HG02642 (cell line): ENCODE measurements at regions not wholly inside any gene's neighbourhood (a gene's known extent, or its start where the extent isn't known, plus 50 kb on each side); places are given as distances from the start of the nearest gene placed in this dataset.

Experiments used
- ATAC-seq: cut with Tn5 transposase; IDR thresholded peaks from one replicate; pipeline ENCODE4 v1.9.1; 2021; ENCODE audit warnings: mild to moderate bottlenecking; ENCODE audit not compliant: unreplicated experiment, poor library complexity

DNA sequence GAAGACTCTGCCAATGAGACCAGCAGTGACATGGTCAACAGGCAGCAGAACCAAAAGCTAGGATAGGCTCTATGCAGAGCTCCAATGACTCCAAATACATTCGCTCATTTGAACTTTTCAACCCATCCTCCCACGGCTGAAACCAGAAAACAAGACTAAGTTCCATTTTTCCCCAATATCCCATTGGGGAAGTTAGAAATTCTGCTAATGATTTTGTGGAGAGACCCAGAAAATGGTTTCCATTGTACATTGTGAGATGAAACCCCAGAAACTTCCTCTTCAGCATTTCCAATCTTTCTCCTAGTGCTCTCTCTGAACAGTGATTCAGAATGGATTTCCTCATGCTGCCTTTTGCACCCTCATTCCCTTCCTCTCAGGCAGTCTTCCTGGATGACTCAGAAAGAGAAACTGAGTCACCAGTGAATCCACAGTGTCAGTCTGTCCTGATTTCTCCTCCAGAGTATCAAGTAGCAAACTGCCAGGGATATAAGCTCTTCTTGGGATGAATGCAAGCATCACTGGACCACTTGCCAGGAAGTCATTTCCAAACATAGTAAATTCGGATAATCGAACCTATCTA is 467.7 kb upstream of the ID2 start:
- no peak for ATAC-seq

DNA sequence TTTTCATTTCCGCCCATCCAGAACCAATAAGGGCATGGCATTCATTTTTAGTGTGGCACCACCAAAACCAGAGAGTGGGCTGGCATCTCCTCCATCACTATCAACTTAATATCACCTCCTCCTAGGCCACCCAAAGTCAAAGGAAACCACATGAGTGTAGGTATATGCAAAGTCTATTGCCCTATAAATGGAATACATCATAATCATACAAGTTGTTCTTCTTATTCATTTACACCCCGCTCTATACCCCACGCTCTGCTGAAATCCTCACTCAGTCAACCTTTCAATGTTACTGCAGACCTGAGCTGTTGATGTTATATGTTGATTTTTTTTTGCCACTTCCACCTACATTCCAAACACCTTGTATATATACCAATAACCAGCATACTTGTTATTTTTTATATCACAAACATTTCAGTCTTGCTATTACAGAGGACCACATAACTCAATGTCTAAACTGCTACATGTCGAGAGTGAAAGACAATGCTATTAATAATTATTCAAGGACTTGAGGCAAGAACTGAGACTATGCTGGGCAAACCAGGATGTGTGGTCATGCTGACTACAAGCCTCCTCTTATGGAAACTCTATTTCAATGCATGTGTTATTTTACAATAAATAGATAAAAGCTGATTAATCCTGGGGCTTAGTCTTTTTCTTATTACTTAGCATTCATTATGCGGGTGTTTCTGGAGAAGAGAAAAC is 466.5 kb upstream of the ID2 start:
- no peak for ATAC-seq

DNA sequence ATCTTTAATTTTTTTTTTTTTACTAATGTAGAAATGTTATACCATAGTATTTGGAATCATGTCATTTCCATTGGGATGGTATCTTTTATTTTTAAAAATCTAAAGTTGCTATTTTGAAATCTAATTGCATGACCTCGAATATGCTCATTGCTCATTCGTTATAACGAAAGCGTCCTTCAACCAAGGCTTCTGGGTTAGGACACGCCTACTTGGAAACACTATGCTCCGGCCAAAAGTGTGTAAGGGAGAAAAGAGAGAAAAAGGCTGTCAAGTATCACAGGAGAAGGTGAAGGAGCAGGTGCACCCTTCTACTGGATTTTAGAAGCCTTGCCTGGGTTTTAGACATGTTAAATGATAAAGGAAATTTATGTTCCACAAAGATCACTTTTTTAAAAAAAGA is 465.9 kb upstream of the ID2 start:
- ATAC-seq, result no peak

DNA sequence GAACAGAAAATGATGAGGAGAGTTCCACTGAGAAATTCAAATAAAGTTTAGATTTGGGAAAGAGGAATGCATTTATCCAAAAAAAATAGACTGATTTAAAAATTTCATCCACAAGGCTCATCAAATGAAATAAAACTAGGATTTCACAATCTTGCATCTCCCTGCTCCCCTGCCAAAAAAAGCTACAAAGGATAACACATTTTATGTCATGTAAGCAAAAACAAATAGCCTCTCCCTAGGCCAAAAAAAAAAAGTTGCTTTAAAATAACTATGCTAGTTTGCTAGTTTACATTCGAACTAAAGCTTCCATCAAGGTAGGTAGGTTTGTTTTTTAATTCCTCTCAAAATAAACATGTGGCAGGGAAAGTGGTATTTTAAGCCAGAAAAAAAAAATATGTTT is 465.5 kb upstream of the ID2 start:
- ATAC-seq, result no peak

DNA sequence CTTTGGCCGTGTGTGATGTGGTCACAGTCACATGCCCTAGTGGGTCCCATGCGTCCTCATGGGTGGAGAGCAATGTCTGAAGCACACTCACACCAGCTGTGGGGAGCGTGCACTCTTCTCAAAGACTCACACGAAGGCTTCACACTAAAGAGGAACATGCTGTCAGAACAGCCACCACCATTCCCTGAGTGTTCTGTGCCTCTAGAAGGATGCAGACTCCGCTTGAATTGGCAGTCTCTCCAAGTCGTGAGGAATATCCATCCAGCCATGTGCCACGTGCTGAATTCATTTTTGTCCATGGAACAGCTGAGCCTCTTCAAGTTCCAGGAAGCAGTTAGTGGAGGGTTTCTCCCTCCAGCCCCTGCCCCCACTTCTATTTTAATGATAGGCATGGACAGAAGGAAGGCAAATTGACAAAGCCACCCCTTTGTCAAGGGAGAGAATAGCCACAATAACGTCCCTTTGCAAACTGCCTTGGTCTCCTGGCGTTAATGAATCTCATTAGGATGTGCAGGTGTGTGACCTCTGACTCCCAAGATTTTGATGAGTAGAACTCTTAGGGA is 464.3 kb upstream of the ID2 start:
- ATAC-seq, result no peak

DNA sequence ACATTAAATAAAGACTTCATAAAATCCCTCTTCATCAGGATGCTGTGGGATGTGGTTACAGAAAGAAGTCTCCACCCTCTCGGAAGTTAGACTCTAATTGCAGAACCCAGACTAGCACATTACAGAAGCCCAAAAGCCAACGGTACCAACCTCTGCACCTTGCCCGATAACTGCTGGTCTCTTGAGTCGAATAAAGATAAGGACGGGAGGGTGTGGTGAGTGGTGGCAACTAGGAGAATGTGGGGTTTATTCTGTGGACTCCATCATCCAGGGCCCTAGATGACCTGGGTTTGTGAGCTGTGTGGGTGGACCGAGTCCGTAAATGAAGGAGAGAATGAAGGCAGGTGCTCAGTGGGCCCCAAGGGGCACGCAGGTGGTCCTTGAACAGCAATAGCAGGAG is 462.8 kb upstream of the ID2 start:
- no peak for ATAC-seq

GRCh38 chr2:8219631-8220355 is 462.1 kb upstream of the ID2 start:
- ATAC-seq, result no peak

GRCh38 chr2:8222979-8223694 is 458.7 kb upstream of the ID2 start:
- ATAC-seq, result no peak

GRCh38 chr2:8223695-8224346 is 458.0 kb upstream of the ID2 start:
- ATAC-seq, result no peak

DNA sequence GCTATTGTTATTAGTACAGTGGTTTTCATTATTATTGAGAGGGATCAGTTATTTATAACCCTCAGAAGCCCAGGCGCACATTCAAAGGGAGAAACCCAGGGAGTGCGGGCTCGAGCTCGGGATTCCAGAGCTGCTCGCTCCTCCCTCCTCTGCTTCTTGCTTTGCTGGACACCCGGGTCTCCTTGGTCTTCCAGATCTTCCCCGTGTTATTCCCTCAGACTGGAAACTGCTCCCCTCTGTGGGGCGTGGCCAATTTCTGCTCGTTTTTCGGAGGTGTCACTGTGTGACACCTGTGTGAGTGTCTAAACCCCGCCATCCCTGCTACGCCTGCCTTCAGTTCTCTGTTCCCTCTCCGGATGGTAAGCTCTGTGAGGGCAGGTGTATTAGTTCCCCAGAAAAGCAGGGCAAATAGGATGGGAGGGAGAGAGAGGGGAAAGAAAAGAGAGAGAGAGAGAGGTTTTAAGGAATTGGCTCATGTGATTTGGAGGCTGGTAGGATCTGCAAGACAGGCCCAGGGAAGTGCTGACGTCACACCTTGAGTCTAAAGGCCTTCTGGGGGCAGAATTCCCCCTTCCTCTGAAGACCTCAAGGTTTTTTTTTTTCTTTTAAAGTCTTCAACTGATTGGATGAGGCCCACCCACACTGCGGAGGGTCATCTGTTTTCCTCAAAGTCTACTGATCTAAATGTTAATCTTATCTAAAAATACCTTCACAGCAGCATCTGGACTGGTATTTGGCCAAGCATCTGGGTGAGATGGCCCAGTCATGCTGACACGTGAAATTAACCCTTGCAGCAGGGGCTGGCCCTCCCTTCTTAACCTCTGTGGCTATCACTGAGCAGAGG is 457.3 kb upstream of the ID2 start:
- ATAC-seq, result no peak

DNA sequence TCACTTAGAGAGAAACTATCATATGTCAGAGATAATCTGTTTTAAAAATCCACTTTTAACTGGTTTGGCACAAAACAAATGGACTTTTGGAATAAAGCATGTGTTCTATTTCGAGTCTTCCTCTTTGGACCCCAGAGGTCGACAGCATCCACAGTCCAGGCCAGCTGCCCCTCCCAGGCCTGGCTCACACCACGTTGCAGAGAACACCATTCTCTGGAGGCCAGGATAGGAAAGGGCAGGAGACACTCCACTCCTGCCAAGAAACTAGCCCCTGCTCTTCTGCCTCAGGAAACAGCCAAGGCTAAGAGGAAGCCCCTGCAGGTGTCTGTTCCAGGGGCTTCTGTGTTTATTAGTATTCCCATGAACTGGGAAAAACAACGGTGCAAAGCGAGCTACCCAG is 456.6 kb upstream of the ID2 start:
- ATAC-seq, result no peak

DNA sequence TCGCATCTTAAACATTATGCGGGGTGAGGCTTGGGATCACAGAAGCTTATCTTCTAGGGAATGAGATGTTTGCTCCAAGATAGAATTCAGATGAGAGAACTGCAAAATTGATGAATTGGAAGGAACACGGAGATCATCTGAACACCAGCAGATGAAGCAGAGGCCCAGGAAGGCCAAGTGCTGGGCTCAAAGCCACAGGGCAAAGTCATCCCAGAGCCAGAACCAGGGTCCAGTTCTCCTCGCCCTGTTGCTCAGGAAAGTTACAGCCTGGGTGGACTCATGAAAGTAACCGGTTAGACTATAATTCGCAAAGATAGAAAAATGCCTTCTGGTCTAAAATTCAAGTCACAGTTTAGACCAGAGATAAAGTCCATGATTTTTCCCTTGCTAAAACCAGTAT is 456.1 kb upstream of the ID2 start:
- no peak for ATAC-seq

GRCh38 chr2:8229546-8229986 is 452.3 kb upstream of the ID2 start:
- peak; percentile 90 for ATAC-seq

- no peak for ATAC-seq
These were observed 451.4 kb upstream of the ID2 start for GRCh38 chr2:8230466-8230865.

DNA sequence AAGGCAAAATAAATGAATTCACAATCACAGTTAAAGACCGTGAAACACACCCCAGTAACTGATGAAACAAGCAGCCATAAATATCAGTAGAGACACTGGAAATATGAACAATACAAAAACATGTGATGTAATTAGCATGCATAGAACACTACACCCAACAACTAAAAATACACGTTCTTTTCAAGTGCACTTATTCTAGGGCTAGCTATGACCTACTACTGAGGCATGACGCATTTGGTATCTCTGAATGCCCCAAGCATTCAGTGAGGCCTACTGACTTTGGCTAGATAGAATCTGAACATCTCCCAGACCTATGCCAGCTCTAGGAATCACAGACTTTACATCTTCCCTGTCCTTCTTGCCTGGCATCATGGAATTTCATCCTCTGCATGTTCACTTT is 450.0 kb upstream of the ID2 start:
- ATAC-seq, result no peak

DNA sequence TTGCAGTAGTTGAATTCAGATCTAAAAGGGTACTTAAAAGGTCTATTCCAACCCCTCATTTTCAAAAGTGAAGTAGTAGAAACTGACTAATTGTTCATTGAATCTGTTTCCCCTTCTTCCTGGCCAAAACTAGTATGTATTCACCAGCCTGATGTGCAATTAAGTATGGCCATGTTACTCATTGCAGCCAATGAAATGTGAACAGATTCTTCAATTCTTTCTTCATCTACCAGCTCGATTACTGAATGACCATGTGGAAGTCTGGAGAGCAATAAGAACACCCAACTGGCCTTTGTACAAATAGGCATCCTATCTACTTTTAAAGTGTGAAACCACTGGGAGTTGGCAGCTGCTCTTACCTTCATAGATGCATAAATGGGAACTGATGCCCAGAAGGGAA is 449.0 kb upstream of the ID2 start:
- ATAC-seq, result no peak

DNA sequence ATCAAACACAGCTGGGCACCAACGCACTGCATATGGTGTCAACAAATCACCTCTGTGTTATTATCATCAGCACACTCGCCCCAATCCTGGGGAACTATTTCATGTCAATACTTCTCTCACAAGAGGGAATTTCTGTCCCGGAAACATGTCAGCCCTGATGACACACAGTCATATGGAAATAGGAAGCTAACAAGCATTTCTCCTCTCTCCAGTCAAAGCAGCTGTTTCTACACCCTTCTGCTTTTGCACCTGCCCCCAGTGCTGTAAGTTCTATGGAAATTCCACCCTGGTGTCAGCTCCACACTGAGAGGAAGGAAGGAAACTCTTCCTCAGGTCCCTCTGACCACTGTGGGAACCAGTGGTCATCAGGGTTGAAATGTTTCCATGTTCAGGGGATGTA is 447.6 kb upstream of the ID2 start:
- ATAC-seq, result peak; percentile 42

- ATAC-seq, result peak; percentile 92
These were observed 447.0 kb upstream of the ID2 start for GRCh38 chr2:8234757-8235374.

DNA sequence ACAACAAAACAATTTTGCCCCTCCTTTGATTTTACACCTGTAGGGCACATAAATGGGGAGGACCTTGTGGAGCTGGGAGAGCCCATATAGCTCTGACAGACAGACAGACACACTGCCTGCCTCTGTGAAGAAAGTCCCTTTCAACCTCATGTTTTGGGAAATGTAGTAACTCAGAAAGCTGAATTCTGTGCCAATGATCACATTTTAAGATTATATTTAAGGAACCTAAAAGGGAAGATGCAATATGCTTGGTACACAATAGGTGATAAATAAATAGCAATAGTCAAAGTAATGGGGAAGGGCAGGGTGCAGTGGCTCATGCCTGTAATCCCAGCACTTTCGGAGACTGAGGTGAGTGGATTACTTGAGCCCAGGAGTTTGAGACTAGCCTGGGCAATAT is 446.4 kb upstream of the ID2 start:
- no peak for ATAC-seq
